ENCODE measurements at regions not wholly inside any gene's neighbourhood (a gene's known extent, or its start where the extent isn't known, plus 50 kb on each side); places are given as distances from the start of the nearest gene placed in this dataset.

DNA sequence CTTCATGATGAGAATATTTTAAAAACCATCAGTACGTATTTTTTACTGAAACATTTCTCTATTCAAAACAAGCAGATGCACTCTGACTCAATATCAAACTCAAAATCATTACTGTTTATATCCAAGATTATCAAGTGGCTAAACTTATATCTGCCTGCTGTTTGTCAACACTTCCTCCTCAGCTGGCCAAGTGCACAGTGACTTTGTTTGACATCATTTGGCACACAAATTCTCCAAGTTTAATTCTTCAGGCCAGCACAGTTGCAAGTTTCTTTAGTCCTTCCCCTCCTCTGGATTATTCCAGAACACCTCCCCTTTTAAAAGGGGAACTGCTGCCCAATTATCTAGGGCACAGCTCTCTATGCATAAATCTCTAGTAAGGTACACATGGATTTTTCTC is 346.6 kb downstream of the FSIP2 start:
- in situ Hi-C loops (cut with HindIII; ENCODE audit: low sequenced_read_pairs) = no loop called here
- TF ChIP-seq, protein P1, sequence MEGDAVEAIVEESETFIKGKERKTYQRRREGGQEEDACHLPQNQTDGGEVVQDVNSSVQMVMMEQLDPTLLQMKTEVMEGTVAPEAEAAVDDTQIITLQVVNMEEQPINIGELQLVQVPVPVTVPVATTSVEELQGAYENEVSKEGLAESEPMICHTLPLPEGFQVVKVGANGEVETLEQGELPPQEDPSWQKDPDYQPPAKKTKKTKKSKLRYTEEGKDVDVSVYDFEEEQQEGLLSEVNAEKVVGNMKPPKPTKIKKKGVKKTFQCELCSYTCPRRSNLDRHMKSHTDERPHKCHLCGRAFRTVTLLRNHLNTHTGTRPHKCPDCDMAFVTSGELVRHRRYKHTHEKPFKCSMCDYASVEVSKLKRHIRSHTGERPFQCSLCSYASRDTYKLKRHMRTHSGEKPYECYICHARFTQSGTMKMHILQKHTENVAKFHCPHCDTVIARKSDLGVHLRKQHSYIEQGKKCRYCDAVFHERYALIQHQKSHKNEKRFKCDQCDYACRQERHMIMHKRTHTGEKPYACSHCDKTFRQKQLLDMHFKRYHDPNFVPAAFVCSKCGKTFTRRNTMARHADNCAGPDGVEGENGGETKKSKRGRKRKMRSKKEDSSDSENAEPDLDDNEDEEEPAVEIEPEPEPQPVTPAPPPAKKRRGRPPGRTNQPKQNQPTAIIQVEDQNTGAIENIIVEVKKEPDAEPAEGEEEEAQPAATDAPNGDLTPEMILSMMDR (IDR thresholded peaks at IDR 0.05; ENCODE audit: low read depth, low read length) = no peak
- DNase-seq (ENCODE audit: low read depth, low spot score) = no peak
- no peak overlapping the region for H3K4me3 ChIP-seq (ENCODE audit: low read depth, low read length)

GRCh38 chr2:186093174-186093573 is 354.6 kb downstream of the FSIP2 start:
- in situ Hi-C loops (cut with HindIII; ENCODE audit: low sequenced_read_pairs) = no loop called here
- TF ChIP-seq, protein P1 (IDR thresholded peaks at IDR 0.05; ENCODE audit: low read depth, low read length) = no peak
- no peak for DNase-seq (ENCODE audit: low read depth, low spot score)
- no peak overlapping the region for H3K4me3 ChIP-seq (ENCODE audit: low read depth, low read length)

DNA sequence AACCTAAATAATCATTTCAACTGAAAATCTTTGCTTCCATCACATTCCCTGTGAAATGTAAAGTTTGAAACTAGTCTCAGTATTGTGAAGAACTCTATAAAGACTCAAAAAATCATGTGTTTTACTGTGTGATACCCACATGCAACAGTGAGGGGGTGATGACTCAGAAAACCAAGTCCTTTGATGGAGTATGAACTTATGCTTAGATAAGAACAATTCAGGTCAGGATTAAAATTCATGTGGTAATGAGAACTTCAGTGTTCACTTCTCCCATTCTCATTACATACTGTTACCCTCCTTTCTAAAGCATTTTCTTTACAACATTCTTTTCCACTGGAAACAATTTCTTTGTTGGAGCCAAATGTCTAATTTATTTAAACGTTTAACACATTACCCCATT is 360.2 kb downstream of the FSIP2 start:
- no peak overlapping the region for H3K4me3 ChIP-seq (ENCODE audit: low read depth, low read length)
- in situ Hi-C loops (cut with HindIII; ENCODE audit: low sequenced_read_pairs) = no loop called here
- TF ChIP-seq, protein P1 (IDR thresholded peaks at IDR 0.05; ENCODE audit: low read depth, low read length) = no peak
- peak; percentile 58 for DNase-seq (ENCODE audit: low read depth, low spot score)

- no peak overlapping the region for H3K4me3 ChIP-seq (ENCODE audit: low read depth, low read length)
- DNase-seq (ENCODE audit: low read depth, low spot score) = no peak
- in situ Hi-C loops (cut with HindIII; ENCODE audit: low sequenced_read_pairs) = no loop called here
- TF ChIP-seq, protein P1 (IDR thresholded peaks at IDR 0.05; ENCODE audit: low read depth, low read length) = no peak
These were observed 361.2 kb downstream of the FSIP2 start for GRCh38 chr2:186099826-186100225.

- H3K4me3 ChIP-seq (ENCODE audit: low read depth, low read length) = no peak overlapping the region
- no peak for DNase-seq (ENCODE audit: low read depth, low spot score)
- in situ Hi-C loops (cut with HindIII; ENCODE audit: low sequenced_read_pairs) = no loop called here
- TF ChIP-seq, protein P1 (IDR thresholded peaks at IDR 0.05; ENCODE audit: low read depth, low read length) = no peak
These were observed 362.0 kb downstream of the FSIP2 start for GRCh38 chr2:186100636-186101035.

DNA sequence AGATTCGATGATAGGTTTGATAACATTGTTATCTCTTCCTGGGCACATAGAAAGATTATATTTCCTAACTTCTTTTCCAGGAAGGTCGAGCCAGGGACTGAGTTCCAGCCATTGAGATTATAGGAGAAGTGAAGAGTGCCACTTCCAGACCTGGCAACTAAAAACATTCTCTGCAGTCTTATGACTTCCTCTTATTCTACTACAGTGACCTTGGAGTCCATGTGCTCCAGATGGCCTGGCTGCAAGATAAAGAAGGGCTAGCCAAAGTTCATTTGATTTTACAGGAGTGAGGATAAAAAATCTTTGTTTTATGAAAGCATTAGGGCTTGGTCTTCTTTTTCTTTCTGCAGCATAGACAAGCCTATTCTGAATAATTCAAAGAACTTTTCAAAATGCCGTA is 363.0 kb downstream of the FSIP2 start:
- no peak for DNase-seq (ENCODE audit: low read depth, low spot score)
- TF ChIP-seq, protein P1 (IDR thresholded peaks at IDR 0.05; ENCODE audit: low read depth, low read length) = no peak
- in situ Hi-C loops (cut with HindIII; ENCODE audit: low sequenced_read_pairs) = no loop called here

DNA sequence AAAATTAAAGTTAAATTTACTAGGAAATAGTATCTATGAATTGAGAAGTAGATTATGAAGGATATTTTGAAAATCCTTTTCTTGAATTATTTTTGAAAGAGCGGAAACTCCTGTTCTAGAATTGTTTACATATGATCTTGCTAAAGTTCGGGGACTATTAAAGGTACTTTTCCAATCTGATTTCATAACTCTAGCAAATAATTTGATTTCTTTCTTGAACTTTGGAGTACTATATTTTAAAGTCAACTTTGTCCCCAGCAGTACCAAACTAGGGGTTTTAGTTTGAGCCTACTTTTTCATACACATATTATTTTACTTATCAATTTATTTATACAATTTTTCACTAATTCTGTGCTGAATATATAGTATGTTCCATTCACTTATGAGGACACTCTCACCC is 364.7 kb downstream of the FSIP2 start:
- TF ChIP-seq, protein P1 (IDR thresholded peaks at IDR 0.05; ENCODE audit: low read depth, low read length) = no peak
- in situ Hi-C loops (cut with HindIII; ENCODE audit: low sequenced_read_pairs) = no loop called here
- H3K4me3 ChIP-seq (ENCODE audit: low read depth, low read length) = no peak overlapping the region
- DNase-seq (ENCODE audit: low read depth, low spot score) = no peak

More for the DNA sequence above, 363.0 kb downstream of the FSIP2 start:
- no peak overlapping the region for H3K4me3 ChIP-seq (ENCODE audit: low read depth, low read length)
